GM12865 (cell line): ENCODE measurements at regions not wholly inside any gene's neighbourhood (a gene's known extent, or its start where the extent isn't known, plus 50 kb on each side); places are given as distances from the start of the nearest gene placed in this dataset.
"Not testable (repeated sequence)": the region's sequence is repeated elsewhere in the genome, so short reads cannot be mapped to it uniquely, and the experiment has no call there.

Source experiments
- DNase-seq: peaks from one replicate; pipeline ENCODE4 v3.0.0; 2010; ENCODE audit warnings: low read depth
- H3K4me3 ChIP-seq: 2 replicates; pipeline ENCODE4 v1.5.1; 2011; ENCODE audit warnings: mild to moderate bottlenecking, low read depth, low read length, control low read depth
- CTCF ChIP-seq: IDR thresholded peaks from 2 replicates; pipeline ENCODE4 v1.5.1; 2011; ENCODE audit warnings: low read length, control low read depth, low read depth, inconsistent platforms; ENCODE audit not compliant: insufficient read depth; ENCODE audit errors: missing control alignments

- no peak for TF ChIP-seq CTCF
- no peak overlapping the region for H3K4me3 ChIP-seq
- no peak for DNase-seq
Measured at GRCh38 chr1:201728731-201729130, 100.2 kb upstream of the IPO9 start.

- H3K4me3 ChIP-seq: no peak overlapping the region
- TF ChIP-seq CTCF: no peak
- no peak for DNase-seq
Measured at GRCh38 chr1:201729973-201730608, 98.9 kb upstream of the IPO9 start.

- TF ChIP-seq CTCF: no peak
- no peak overlapping the region for H3K4me3 ChIP-seq
- DNase-seq: no peak
Measured at GRCh38 chr1:201730611-201731010, 98.3 kb upstream of the IPO9 start.

DNA sequence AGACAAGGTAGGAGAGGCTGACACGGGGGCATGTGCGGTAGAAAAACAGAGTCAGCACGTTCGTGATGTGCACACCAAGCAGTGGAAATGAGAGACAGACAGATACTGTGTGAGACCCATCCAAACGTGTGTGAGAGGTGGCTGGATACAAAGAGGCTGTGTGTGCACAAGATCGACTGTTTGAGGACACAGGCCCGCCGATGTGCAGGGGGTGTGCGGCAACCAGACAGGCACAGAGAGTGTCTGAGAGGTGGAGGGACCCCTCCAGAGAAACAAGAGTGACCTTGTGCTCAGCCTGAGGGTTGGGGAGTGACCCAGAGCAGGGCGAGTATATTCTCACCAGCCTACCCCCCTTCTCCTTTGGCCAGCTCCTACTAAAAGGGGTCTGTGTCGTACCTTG lies 97.8 kb upstream of the IPO9 start:
- H3K4me3 ChIP-seq: no peak overlapping the region
- no peak for TF ChIP-seq CTCF
- DNase-seq: no peak

- H3K4me3 ChIP-seq: no peak overlapping the region
- DNase-seq: no peak
Measured at GRCh38 chr1:201731592-201731991, 97.4 kb upstream of the IPO9 start.

DNA sequence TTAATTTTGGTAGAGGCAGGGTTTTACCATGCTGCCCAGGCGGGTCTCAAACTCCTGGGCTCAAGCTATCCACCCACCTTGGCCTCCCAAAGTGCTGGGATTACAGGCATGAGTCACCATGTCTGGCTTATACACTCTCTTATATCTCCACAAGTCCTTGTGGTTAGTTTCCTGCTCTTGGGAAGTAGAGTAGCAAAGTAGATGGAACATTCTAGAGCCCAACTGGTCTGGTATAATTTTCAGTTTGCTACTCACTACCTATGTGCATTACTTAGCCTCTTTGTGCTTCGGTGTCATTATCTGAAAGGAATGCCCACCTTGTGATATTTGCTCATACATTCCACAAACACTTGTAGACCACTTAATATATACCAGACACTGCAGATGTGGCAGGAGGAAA lies 96.6 kb upstream of the IPO9 start:
- TF ChIP-seq CTCF: no peak
- no peak for DNase-seq
- no peak overlapping the region for H3K4me3 ChIP-seq

More at GRCh38 chr1:201731592-201731991, 97.4 kb upstream of the IPO9 start:
- no peak for TF ChIP-seq CTCF

DNA sequence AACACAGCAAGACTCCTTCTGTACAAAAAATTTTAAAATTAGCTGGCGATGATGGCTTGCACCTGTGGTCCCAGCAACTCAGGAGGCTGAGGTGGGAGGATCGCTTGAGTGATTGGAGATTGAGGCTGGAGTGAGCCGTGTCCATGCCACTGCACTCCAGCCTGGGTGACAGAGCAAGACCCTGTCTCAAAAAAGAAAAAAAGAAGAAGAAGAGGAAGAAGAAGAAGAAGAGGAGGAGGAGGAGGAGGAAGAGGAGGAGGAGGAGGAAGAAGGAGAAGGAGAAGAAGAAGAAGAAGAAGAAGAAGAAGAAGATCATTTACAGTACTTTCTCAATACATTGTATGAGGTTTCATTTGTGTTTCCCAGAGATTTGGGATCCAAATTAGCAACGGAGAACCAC lies 94.7 kb upstream of the IPO9 start:
- not testable (repeated sequence) for DNase-seq, H3K4me3 ChIP-seq
